ENCODE measurements at regions not wholly inside any gene's neighbourhood (a gene's known extent, or its start where the extent isn't known, plus 50 kb on each side); places are given as distances from the start of the nearest gene placed in this dataset.

DNA sequence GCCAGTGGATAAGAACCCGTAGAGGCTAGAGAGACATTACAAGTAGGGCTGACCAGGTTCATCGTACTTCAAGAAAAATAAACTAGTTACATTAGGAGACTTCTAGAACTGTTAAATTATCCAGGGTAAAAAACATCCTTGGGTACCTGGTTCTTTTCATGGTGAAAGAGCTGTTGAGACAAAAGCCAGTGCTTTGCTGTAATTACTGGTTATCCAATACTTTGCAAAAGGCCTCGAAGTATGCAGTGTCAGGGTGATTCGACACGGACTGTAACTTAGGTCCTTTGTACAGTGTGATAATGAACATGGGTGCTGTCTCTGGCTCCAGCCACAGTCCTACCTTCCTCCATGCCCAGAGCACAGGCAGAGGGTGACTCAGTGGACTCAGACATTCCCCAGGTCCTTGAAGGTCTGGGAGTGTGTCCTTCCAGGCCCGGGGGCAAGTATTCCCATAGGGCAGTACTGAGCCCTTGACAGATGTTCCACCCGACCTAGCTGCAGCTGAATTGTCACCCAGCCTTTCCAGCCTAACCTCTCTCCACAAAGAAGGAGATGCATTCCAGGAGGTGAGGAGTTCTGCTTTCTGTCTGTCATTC, 123.6 kb upstream of the TMEM72 start:
- ChIA-PET CTCF (no interaction called here), POLR2A (no interaction called here)
- Mint-ChIP-seq H3K4me3 (no peak overlapping the region), H3K36me3 (no peaks in the 10 kb centered on the region), H3K4me1 (no peaks in the 10 kb centered on the region), H3K27ac (no peak overlapping the region), H3K9me3 (peaks cover 8% of the 10 kb centered on the region; the same call in 1 of the 2 replicates), H3K27me3 (ENCODE audit: low read depth) (no peaks in the 10 kb centered on the region; the same call in 1 of the 2 replicates)
- no peak for DNase-seq (ENCODE audit: low spot score)
- TF ChIP-seq SMAD3 (CRISPR knock-in tag; IDR thresholded peaks at IDR 0.05; ENCODE audit: borderline replicate concordance) = no peak
- TF ChIP-seq, protein P1, sequence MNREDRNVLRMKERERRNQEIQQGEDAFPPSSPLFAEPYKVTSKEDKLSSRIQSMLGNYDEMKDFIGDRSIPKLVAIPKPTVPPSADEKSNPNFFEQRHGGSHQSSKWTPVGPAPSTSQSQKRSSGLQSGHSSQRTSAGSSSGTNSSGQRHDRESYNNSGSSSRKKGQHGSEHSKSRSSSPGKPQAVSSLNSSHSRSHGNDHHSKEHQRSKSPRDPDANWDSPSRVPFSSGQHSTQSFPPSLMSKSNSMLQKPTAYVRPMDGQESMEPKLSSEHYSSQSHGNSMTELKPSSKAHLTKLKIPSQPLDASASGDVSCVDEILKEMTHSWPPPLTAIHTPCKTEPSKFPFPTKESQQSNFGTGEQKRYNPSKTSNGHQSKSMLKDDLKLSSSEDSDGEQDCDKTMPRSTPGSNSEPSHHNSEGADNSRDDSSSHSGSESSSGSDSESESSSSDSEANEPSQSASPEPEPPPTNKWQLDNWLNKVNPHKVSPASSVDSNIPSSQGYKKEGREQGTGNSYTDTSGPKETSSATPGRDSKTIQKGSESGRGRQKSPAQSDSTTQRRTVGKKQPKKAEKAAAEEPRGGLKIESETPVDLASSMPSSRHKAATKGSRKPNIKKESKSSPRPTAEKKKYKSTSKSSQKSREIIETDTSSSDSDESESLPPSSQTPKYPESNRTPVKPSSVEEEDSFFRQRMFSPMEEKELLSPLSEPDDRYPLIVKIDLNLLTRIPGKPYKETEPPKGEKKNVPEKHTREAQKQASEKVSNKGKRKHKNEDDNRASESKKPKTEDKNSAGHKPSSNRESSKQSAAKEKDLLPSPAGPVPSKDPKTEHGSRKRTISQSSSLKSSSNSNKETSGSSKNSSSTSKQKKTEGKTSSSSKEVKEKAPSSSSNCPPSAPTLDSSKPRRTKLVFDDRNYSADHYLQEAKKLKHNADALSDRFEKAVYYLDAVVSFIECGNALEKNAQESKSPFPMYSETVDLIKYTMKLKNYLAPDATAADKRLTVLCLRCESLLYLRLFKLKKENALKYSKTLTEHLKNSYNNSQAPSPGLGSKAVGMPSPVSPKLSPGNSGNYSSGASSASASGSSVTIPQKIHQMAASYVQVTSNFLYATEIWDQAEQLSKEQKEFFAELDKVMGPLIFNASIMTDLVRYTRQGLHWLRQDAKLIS (CRISPR knock-in tag; IDR thresholded peaks at IDR 0.05; ENCODE audit: borderline replicate concordance) = no peak
- TF ChIP-seq, protein P2, sequence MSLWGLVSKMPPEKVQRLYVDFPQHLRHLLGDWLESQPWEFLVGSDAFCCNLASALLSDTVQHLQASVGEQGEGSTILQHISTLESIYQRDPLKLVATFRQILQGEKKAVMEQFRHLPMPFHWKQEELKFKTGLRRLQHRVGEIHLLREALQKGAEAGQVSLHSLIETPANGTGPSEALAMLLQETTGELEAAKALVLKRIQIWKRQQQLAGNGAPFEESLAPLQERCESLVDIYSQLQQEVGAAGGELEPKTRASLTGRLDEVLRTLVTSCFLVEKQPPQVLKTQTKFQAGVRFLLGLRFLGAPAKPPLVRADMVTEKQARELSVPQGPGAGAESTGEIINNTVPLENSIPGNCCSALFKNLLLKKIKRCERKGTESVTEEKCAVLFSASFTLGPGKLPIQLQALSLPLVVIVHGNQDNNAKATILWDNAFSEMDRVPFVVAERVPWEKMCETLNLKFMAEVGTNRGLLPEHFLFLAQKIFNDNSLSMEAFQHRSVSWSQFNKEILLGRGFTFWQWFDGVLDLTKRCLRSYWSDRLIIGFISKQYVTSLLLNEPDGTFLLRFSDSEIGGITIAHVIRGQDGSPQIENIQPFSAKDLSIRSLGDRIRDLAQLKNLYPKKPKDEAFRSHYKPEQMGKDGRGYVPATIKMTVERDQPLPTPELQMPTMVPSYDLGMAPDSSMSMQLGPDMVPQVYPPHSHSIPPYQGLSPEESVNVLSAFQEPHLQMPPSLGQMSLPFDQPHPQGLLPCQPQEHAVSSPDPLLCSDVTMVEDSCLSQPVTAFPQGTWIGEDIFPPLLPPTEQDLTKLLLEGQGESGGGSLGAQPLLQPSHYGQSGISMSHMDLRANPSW (CRISPR knock-in tag; conservative IDR thresholded peaks at IDR 0.05; ENCODE audit: low read depth) = no peak
- TF ChIP-seq CREB1 (CRISPR knock-in tag; IDR thresholded peaks at IDR 0.05) = no peak
- TF ChIP-seq GRHL2 (CRISPR knock-in tag; IDR thresholded peaks at IDR 0.05; ENCODE audit: insufficient replicate concordance, severe bottlenecking) = no peak
- no peak for TF ChIP-seq HMGA2 (CRISPR knock-in tag; IDR thresholded peaks at IDR 0.05)
- TF ChIP-seq, protein P3, sequence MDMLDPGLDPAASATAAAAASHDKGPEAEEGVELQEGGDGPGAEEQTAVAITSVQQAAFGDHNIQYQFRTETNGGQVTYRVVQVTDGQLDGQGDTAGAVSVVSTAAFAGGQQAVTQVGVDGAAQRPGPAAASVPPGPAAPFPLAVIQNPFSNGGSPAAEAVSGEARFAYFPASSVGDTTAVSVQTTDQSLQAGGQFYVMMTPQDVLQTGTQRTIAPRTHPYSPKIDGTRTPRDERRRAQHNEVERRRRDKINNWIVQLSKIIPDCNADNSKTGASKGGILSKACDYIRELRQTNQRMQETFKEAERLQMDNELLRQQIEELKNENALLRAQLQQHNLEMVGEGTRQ (CRISPR knock-in tag; IDR thresholded peaks at IDR 0.05) = no peak
- TF ChIP-seq OVOL2 (CRISPR knock-in tag; IDR thresholded peaks at IDR 0.05; ENCODE audit: borderline replicate concordance) = no peak
- TF ChIP-seq, protein P4, sequence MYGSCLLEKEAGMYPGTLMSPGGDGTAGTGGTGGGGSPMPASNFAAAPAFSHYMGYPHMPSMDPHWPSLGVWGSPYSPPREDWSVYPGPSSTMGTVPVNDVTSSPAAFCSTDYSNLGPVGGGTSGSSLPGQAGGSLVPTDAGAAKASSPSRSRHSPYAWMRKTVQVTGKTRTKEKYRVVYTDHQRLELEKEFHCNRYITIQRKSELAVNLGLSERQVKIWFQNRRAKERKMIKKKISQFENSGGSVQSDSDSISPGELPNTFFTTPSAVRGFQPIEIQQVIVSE (CRISPR knock-in tag; IDR thresholded peaks at IDR 0.05; ENCODE audit: borderline replicate concordance) = no peak
- ATAC-seq = no peak

DNA sequence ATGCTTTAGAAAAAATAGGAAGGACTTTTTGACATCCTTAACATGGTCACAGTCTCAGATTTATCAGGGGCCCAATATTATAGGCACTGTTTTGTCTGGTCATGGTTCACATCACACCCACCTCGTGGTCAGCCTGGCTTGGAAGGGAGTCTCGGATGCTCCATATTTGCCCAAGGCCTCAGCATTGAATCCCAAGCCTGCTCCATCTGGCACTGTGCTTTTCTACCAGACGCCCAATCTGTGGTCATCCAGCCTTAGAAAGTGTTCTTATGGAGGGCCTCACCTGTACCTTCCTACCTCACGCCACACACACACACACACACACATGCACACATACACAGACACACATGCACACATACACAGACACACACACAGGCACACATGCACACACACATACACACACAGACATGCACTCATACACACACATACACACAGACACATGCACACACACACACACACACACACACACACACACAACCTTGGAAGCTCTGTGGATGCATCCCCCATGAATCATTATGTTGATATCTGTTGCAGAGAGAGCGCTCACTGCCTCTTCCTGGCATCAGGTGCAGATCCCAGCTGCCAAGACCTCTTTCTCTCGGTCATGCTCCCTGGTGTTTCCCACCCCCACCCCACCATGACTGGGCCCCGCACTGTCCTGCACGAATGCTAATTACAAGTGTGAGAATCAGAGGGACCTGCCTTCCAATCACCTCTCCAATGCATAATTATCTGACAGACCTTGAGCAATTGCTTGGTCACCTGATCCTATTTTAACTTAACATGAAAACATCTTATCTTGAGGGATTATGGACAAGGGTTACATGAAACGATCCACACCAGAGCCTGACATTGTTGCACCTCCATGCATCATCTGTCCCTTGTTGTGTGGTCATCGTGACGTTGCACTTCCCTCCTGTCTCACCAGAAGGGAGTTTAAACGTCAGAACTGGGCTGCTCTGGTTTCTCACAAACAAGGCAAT, 122.7 kb upstream of the TMEM72 start:
- Mint-ChIP-seq H3K9me3 (peaks cover 8% of the 10 kb centered on the region; the same call in 1 of the 2 replicates), H3K27me3 (ENCODE audit: low read depth) (no peaks in the 10 kb centered on the region; the same call in 1 of the 2 replicates), H3K36me3 (no peaks in the 10 kb centered on the region), H3K27ac (no peak overlapping the region), H3K4me3 (no peak overlapping the region), H3K4me1 (no peaks in the 10 kb centered on the region)
- ChIA-PET POLR2A (no interaction called here), CTCF (no interaction called here)
- no peak for DNase-seq (ENCODE audit: low spot score)
- ATAC-seq = no peak
- TF ChIP-seq ZNF121 (CRISPR knock-in tag; IDR thresholded peaks at IDR 0.05) (no peak), KAT7 (CRISPR knock-in tag; IDR thresholded peaks at IDR 0.05; ENCODE audit: borderline replicate concordance) (no peak), GRHL2 (CRISPR knock-in tag; IDR thresholded peaks at IDR 0.05; ENCODE audit: insufficient replicate concordance, severe bottlenecking) (no peak), SP1 (CRISPR knock-in tag; conservative IDR thresholded peaks at IDR 0.05) (no peak)
- TF ChIP-seq, protein P5, sequence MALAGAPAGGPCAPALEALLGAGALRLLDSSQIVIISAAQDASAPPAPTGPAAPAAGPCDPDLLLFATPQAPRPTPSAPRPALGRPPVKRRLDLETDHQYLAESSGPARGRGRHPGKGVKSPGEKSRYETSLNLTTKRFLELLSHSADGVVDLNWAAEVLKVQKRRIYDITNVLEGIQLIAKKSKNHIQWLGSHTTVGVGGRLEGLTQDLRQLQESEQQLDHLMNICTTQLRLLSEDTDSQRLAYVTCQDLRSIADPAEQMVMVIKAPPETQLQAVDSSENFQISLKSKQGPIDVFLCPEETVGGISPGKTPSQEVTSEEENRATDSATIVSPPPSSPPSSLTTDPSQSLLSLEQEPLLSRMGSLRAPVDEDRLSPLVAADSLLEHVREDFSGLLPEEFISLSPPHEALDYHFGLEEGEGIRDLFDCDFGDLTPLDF (CRISPR knock-in tag; IDR thresholded peaks at IDR 0.05) = no peak
- TF ChIP-seq, protein P6, sequence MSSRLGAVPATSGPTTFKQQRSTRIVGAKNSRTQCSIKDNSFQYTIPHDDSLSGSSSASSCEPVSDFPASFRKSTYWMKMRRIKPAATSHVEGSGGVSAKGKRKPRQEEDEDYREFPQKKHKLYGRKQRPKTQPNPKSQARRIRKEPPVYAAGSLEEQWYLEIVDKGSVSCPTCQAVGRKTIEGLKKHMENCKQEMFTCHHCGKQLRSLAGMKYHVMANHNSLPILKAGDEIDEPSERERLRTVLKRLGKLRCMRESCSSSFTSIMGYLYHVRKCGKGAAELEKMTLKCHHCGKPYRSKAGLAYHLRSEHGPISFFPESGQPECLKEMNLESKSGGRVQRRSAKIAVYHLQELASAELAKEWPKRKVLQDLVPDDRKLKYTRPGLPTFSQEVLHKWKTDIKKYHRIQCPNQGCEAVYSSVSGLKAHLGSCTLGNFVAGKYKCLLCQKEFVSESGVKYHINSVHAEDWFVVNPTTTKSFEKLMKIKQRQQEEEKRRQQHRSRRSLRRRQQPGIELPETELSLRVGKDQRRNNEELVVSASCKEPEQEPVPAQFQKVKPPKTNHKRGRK (CRISPR knock-in tag; IDR thresholded peaks at IDR 0.05; ENCODE audit: borderline replicate concordance) = no peak
- TF ChIP-seq, protein P7, sequence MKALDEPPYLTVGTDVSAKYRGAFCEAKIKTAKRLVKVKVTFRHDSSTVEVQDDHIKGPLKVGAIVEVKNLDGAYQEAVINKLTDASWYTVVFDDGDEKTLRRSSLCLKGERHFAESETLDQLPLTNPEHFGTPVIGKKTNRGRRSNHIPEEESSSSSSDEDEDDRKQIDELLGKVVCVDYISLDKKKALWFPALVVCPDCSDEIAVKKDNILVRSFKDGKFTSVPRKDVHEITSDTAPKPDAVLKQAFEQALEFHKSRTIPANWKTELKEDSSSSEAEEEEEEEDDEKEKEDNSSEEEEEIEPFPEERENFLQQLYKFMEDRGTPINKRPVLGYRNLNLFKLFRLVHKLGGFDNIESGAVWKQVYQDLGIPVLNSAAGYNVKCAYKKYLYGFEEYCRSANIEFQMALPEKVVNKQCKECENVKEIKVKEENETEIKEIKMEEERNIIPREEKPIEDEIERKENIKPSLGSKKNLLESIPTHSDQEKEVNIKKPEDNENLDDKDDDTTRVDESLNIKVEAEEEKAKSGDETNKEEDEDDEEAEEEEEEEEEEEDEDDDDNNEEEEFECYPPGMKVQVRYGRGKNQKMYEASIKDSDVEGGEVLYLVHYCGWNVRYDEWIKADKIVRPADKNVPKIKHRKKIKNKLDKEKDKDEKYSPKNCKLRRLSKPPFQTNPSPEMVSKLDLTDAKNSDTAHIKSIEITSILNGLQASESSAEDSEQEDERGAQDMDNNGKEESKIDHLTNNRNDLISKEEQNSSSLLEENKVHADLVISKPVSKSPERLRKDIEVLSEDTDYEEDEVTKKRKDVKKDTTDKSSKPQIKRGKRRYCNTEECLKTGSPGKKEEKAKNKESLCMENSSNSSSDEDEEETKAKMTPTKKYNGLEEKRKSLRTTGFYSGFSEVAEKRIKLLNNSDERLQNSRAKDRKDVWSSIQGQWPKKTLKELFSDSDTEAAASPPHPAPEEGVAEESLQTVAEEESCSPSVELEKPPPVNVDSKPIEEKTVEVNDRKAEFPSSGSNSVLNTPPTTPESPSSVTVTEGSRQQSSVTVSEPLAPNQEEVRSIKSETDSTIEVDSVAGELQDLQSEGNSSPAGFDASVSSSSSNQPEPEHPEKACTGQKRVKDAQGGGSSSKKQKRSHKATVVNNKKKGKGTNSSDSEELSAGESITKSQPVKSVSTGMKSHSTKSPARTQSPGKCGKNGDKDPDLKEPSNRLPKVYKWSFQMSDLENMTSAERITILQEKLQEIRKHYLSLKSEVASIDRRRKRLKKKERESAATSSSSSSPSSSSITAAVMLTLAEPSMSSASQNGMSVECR (CRISPR knock-in tag; IDR thresholded peaks at IDR 0.05; ENCODE audit: borderline replicate concordance) = no peak
